ENCODE measurements at regions not wholly inside any gene's neighbourhood (a gene's known extent, or its start where the extent isn't known, plus 50 kb on each side); places are given as distances from the start of the nearest gene placed in this dataset.

- Histone ChIP-seq H3K9me3 (ENCODE audit: low read depth) (no peaks in the 10 kb centered on the region), H3K4me2 (no peak overlapping the region), H3K79me2 (ENCODE audit: low read depth) (no peaks in the 10 kb centered on the region), H3K27me3 (no peaks in the 10 kb centered on the region), H3K27ac (no peak overlapping the region), H2AFZ (replicated peaks) (no peak overlapping the region), H4K20me1 (ENCODE audit: low read depth) (no peaks in the 10 kb centered on the region), H3K9ac (no peak overlapping the region), H3K36me3 (no peaks in the 10 kb centered on the region), H3K4me3 (no peak overlapping the region), H3K4me1 (peaks cover 16% of the 10 kb centered on the region), H3F3A (ENCODE audit: low read depth) (no peaks in the 10 kb centered on the region)
- H3K27me3 Mint-ChIP-seq (ENCODE audit: insufficient read depth, low read depth) = no peaks in the 10 kb centered on the region
- DNase-seq (ENCODE audit: low spot score) = no peak
- no peak for TF ChIP-seq CTCF (IDR thresholded peaks at IDR 0.05)
- TF ChIP-seq EZH2phosphoT487 (IDR thresholded peaks at IDR 0.05) = no peak
- no peak for TF ChIP-seq EZH2 (IDR thresholded peaks at IDR 0.05)
- no peaks in the 10 kb centered on the region for H3K36me3 Mint-ChIP-seq
- no peak overlapping the region for H3K4me3 Mint-ChIP-seq
- no peaks in the 10 kb centered on the region for H3K9me3 Mint-ChIP-seq
- peaks cover 11% of the 10 kb centered on the region for H3K4me1 Mint-ChIP-seq
- no peak overlapping the region for H3K27ac Mint-ChIP-seq
Observed at GRCh38 chr9:106298997-106299396, 564.0 kb upstream of the ZNF462 start.

GRCh38 chr9:106304401-106304920, 558.5 kb upstream of the ZNF462 start:
- H3K27me3 ChIP-seq = no peaks in the 10 kb centered on the region
- no peak overlapping the region for H3K9ac ChIP-seq
- H3K36me3 ChIP-seq = no peaks in the 10 kb centered on the region
- Mint-ChIP-seq H3K4me3 (no peak overlapping the region), H3K36me3 (no peaks in the 10 kb centered on the region), H3K9me3 (peaks cover 2% of the 10 kb centered on the region), H3K27ac (no peak overlapping the region), H3K4me1 (peaks cover 2% of the 10 kb centered on the region), H3K27me3 (ENCODE audit: insufficient read depth, low read depth) (no peaks in the 10 kb centered on the region)
- no peaks in the 10 kb centered on the region for H3F3A ChIP-seq (ENCODE audit: low read depth)
- no peak overlapping the region for H2AFZ ChIP-seq (replicated peaks)
- no peaks in the 10 kb centered on the region for H3K9me3 ChIP-seq (ENCODE audit: low read depth)
- no peak for DNase-seq (ENCODE audit: low spot score)
- H3K79me2 ChIP-seq (ENCODE audit: low read depth) = no peaks in the 10 kb centered on the region
- no peaks in the 10 kb centered on the region for H3K4me1 ChIP-seq
- H3K27ac ChIP-seq = no peak overlapping the region
- no peak overlapping the region for H3K4me3 ChIP-seq
- no peaks in the 10 kb centered on the region for H4K20me1 ChIP-seq (ENCODE audit: low read depth)
- TF ChIP-seq EZH2 (IDR thresholded peaks at IDR 0.05) = no peak
- no peak for TF ChIP-seq CTCF (IDR thresholded peaks at IDR 0.05)
- TF ChIP-seq EZH2phosphoT487 (IDR thresholded peaks at IDR 0.05) = no peak
- H3K4me2 ChIP-seq = no peak overlapping the region

- Histone ChIP-seq H2AFZ (replicated peaks) (no peak overlapping the region), H3K27me3 (no peaks in the 10 kb centered on the region), H3K4me2 (no peak overlapping the region), H3K79me2 (ENCODE audit: low read depth) (no peaks in the 10 kb centered on the region), H3K27ac (no peak overlapping the region), H3K9ac (no peak overlapping the region), H3K4me1 (no peaks in the 10 kb centered on the region), H3K36me3 (no peaks in the 10 kb centered on the region), H3K4me3 (no peak overlapping the region), H4K20me1 (ENCODE audit: low read depth) (no peaks in the 10 kb centered on the region), H3K9me3 (ENCODE audit: low read depth) (no peaks in the 10 kb centered on the region), H3F3A (ENCODE audit: low read depth) (no peaks in the 10 kb centered on the region)
- H3K27me3 Mint-ChIP-seq (ENCODE audit: insufficient read depth, low read depth) = no peaks in the 10 kb centered on the region
- H3K9me3 Mint-ChIP-seq = peaks cover 2% of the 10 kb centered on the region
- no peak overlapping the region for H3K4me3 Mint-ChIP-seq
- no peak overlapping the region for H3K27ac Mint-ChIP-seq
- peaks cover 2% of the 10 kb centered on the region for H3K4me1 Mint-ChIP-seq
- no peak for DNase-seq (ENCODE audit: low spot score)
- no peaks in the 10 kb centered on the region for H3K36me3 Mint-ChIP-seq
- no peak for TF ChIP-seq CTCF (IDR thresholded peaks at IDR 0.05)
- TF ChIP-seq EZH2 (IDR thresholded peaks at IDR 0.05) = no peak
- no peak for TF ChIP-seq EZH2phosphoT487 (IDR thresholded peaks at IDR 0.05)
Observed at GRCh38 chr9:106305428-106306133, 557.4 kb upstream of the ZNF462 start.

Data from neural progenitor cell (in vitro differentiated cells).